Esophagus squamous epithelium (tissue), 4 donors: ENCODE measurements at regions not wholly inside any gene's neighbourhood (a gene's known extent, or its start where the extent isn't known, plus 50 kb on each side); places are given as distances from the start of the nearest gene placed in this dataset.

Experiments
- POLR2A ChIP-seq, 4 donors: fragments of 450-650 bp; IDR thresholded peaks; one replicate each; pipeline ENCODE4 v1.6.1; 2017; ENCODE audit warnings: antibody characterized with exemption in 4 of 4, mild to moderate bottlenecking in 4 of 4, moderate library complexity in 3 of 4
- TF ChIP-seq, protein P1 (sequence below), 6 experiments: fragments of 450-650 bp in 4 of 6; fragments of 200-600 bp in 2 of 6; sonication (generic) in 2 of 6; IDR thresholded peaks; one replicate each; pipeline ENCODE4 v1.5.1; 2016 to 2019; ENCODE audit warnings: antibody characterized with exemption in 6 of 6, mild to moderate bottlenecking in 4 of 6, moderate library complexity in 4 of 6

- TF ChIP-seq, protein P1, sequence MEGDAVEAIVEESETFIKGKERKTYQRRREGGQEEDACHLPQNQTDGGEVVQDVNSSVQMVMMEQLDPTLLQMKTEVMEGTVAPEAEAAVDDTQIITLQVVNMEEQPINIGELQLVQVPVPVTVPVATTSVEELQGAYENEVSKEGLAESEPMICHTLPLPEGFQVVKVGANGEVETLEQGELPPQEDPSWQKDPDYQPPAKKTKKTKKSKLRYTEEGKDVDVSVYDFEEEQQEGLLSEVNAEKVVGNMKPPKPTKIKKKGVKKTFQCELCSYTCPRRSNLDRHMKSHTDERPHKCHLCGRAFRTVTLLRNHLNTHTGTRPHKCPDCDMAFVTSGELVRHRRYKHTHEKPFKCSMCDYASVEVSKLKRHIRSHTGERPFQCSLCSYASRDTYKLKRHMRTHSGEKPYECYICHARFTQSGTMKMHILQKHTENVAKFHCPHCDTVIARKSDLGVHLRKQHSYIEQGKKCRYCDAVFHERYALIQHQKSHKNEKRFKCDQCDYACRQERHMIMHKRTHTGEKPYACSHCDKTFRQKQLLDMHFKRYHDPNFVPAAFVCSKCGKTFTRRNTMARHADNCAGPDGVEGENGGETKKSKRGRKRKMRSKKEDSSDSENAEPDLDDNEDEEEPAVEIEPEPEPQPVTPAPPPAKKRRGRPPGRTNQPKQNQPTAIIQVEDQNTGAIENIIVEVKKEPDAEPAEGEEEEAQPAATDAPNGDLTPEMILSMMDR (IDR thresholded peaks at IDR 0.05) = no peak
- no peak for TF ChIP-seq POLR2A (IDR thresholded peaks at IDR 0.05)
These were observed 837.9 kb downstream of the STPG2 start for GRCh38 chr4:97305351-97305750.
